Caco-2 (cell line): ENCODE measurements at regions not wholly inside any gene's neighbourhood (a gene's known extent, or its start where the extent isn't known, plus 50 kb on each side); places are given as distances from the start of the nearest gene placed in this dataset.

Experiments
- BruUV-seq: library from RNA; stranded (reverse); fragments of 400-500 nt; replicated peaks from 2 replicates; lab custom pipeline; 2021; lab: Mats Ljungman, UMichigan
- CTCF ChIA-PET: fragments of 300-600 bp; sonication (Branson Sonifier 250); formaldehyde crosslinking; loops from one replicate; lab custom pipeline; 2022; ENCODE audit warnings: antibody characterized with exemption; lab: Charles Lee
- POLR2A ChIA-PET: fragments of 300-600 bp; sonication (Branson Sonifier 250); formaldehyde crosslinking; loops from one replicate; lab custom pipeline; 2022; ENCODE audit warnings: antibody characterized with exemption; lab: Charles Lee
- DNase-seq, 2 experiments: peaks; one replicate each; pipeline versions ENCODE4 v3.0.0 to v3.0.0-alpha.2; 2020 to 2022
- H3K27me3 ChIP-seq: replicated peaks from 2 replicates; pipeline ENCODE4 v1.6.0; 2011; ENCODE audit warnings: low read length; ENCODE audit not compliant: control insufficient read depth, insufficient read depth
- H3K36me3 ChIP-seq: 2 replicates; pipeline ENCODE4 v1.5.1; 2011; ENCODE audit warnings: low read length; ENCODE audit not compliant: control insufficient read depth, insufficient read depth
- H3K4me1 ChIP-seq: fragments of 250-450 bp; sonication (Bioruptor Pico); 2 replicates; pipeline ENCODE4 v1.5.1; 2020; ENCODE audit warnings: mild to moderate bottlenecking
- H3K4me3 ChIP-seq: 2 replicates; pipeline ENCODE4 v1.5.1; 2011; ENCODE audit warnings: low read depth, mild to moderate bottlenecking, control low read depth, low read length
- H3K9me3 ChIP-seq: fragments of 250-450 bp; sonication (Bioruptor Pico); 2 replicates; pipeline ENCODE4 v1.5.1; 2020; ENCODE audit warnings: mild to moderate bottlenecking, moderate library complexity
- H3K27ac Mint-ChIP-seq: one replicate; pipeline ENCODE4 v1.8.0; 2022; ENCODE audit warnings: mixed read lengths; ENCODE audit not compliant: unreplicated experiment
- H3K27me3 Mint-ChIP-seq: one replicate; pipeline ENCODE4 v1.8.0; 2022; ENCODE audit warnings: mixed read lengths; ENCODE audit not compliant: insufficient read depth, unreplicated experiment
- H3K36me3 Mint-ChIP-seq: one replicate; pipeline ENCODE4 v1.8.0; 2022; ENCODE audit warnings: mild to moderate bottlenecking, mixed read lengths; ENCODE audit not compliant: insufficient read depth, unreplicated experiment
- H3K4me1 Mint-ChIP-seq: one replicate; pipeline ENCODE4 v1.8.0; 2022; ENCODE audit warnings: low read depth, mixed read lengths; ENCODE audit not compliant: unreplicated experiment
- H3K4me3 Mint-ChIP-seq: one replicate; pipeline ENCODE4 v1.8.0; 2022; ENCODE audit warnings: mild to moderate bottlenecking, moderate library complexity, mixed read lengths; ENCODE audit not compliant: unreplicated experiment
- H3K9me3 Mint-ChIP-seq: one replicate; pipeline ENCODE4 v1.8.0; 2022; ENCODE audit warnings: mixed read lengths; ENCODE audit not compliant: unreplicated experiment
- intact Hi-C: fragments of 100-400 bp; cut with micrococcal nuclease; formaldehyde crosslinking; loops from one replicate; pipeline ENCODE4 v1.10.0; 2022; ENCODE audit not compliant: unreplicated experiment
- TF ChIP-seq, protein P1 (sequence below), 2 experiments: fragments of 200-600 bp in 1 of 2; IDR thresholded peaks; 1 replicate in 1 of 2; 2 replicates in 1 of 2; pipeline versions ENCODE4 v1.5.1 to v1.8.0; 2011 to 2022; ENCODE audit warnings: antibody characterized with exemption in 1 of 2, control low read depth in 1 of 2, inconsistent platforms in 1 of 2, low read depth in 1 of 2, low read length in 1 of 2, mild to moderate bottlenecking in 1 of 2, moderate library complexity in 1 of 2; ENCODE audit not compliant: insufficient read depth in 1 of 2, severe bottlenecking in 1 of 2, unreplicated experiment in 1 of 2

DNA sequence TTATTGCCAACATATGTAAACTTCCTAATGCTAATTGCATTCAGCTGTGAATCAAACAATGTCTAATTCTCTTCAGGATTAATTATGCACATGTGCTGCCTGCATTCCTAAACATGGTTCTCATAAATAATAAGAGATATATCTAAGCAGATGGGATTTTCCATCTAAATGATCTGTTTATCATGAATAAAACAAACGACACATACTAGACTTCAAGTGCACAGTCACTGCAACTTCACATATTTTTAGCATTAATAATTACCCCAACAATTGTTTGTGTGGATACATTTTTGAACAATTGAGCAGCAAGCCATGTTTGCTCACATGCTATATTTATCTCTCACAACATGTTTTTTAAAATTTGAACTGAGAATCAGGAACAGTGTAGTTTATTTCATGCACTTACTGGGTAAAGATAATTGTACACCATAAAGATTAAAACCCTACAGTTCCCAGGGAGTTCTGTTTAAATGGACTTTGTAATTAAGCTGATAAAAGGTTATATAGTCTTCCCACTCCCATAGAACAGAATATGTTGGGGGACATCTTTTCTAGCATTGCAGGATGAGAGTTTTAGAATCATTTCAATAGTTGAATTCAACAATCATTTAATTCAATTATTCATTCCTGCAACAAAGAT is 378.5 kb downstream of the MDFIC start:
- ChIA-PET CTCF (no interaction called here), POLR2A (no interaction called here)
- no peak overlapping the region for H3K4me3 Mint-ChIP-seq
- TF ChIP-seq, protein P1, sequence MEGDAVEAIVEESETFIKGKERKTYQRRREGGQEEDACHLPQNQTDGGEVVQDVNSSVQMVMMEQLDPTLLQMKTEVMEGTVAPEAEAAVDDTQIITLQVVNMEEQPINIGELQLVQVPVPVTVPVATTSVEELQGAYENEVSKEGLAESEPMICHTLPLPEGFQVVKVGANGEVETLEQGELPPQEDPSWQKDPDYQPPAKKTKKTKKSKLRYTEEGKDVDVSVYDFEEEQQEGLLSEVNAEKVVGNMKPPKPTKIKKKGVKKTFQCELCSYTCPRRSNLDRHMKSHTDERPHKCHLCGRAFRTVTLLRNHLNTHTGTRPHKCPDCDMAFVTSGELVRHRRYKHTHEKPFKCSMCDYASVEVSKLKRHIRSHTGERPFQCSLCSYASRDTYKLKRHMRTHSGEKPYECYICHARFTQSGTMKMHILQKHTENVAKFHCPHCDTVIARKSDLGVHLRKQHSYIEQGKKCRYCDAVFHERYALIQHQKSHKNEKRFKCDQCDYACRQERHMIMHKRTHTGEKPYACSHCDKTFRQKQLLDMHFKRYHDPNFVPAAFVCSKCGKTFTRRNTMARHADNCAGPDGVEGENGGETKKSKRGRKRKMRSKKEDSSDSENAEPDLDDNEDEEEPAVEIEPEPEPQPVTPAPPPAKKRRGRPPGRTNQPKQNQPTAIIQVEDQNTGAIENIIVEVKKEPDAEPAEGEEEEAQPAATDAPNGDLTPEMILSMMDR (IDR thresholded peaks at IDR 0.05; ENCODE audit: insufficient read depth in 1 of 2, low read depth in 1 of 2, low read length in 1 of 2, severe bottlenecking in 1 of 2, unreplicated experiment in 1 of 2), result no peak
- Histone ChIP-seq H3K9me3 (no peaks in the 10 kb centered on the region), H3K27me3 (no peaks in the 10 kb centered on the region), H3K4me1 (no peaks in the 10 kb centered on the region), H3K4me3 (no peak overlapping the region), H3K36me3 (no peaks in the 10 kb centered on the region)
- no peaks in the 10 kb centered on the region for H3K4me1 Mint-ChIP-seq
- no peaks in the 10 kb centered on the region for H3K36me3 Mint-ChIP-seq
- no peak for DNase-seq
- intact Hi-C loops, result no loop called here
- H3K27ac Mint-ChIP-seq, result no peak overlapping the region
- no TSS peak for BruUV-seq
- peaks cover 3% of the 10 kb centered on the region for H3K27me3 Mint-ChIP-seq
- H3K9me3 Mint-ChIP-seq, result no peaks in the 10 kb centered on the region

DNA sequence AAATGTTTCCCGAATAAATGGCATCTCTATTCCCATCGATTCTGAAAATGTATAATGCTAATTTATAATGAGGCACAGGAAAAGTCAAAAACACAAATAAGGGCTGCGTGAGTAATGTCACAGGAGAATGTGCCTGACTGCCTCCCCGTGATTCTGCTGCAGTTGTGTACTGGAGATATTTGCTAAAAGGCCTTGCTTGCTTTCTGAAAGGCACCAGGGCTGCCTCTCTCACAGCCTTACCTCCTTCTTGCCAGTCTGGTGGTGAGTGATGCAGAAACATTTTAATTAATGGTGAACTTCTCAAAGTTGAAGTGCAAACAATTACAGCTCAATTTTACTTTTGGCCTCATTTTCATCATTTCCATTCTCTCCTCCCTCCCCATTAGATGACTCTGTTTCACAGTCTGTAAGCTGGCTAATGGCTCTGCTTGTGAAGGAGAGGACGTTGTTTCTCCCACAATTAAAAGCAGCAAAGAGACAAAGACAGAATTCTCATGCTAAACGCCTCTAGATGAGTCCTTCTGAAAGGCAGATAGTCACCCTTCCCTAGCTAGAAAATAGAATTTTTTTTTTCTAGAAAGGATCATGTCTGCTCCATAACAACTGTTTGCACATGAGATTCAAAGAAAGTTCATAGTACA is 377.6 kb downstream of the MDFIC start:
- H3K4me3 Mint-ChIP-seq, result no peak overlapping the region
- H3K27me3 Mint-ChIP-seq, result peaks cover 3% of the 10 kb centered on the region
- Histone ChIP-seq H3K9me3 (no peaks in the 10 kb centered on the region), H3K4me3 (no peak overlapping the region), H3K36me3 (no peaks in the 10 kb centered on the region), H3K4me1 (no peaks in the 10 kb centered on the region), H3K27me3 (no peaks in the 10 kb centered on the region)
- CTCF ChIA-PET, result no interaction called here
- no TSS peak for BruUV-seq
- no peaks in the 10 kb centered on the region for H3K4me1 Mint-ChIP-seq
- POLR2A ChIA-PET, result no interaction called here
- no peaks in the 10 kb centered on the region for H3K36me3 Mint-ChIP-seq
- TF ChIP-seq, protein P1 (IDR thresholded peaks at IDR 0.05; ENCODE audit: insufficient read depth in 1 of 2, low read depth in 1 of 2, low read length in 1 of 2, severe bottlenecking in 1 of 2, unreplicated experiment in 1 of 2), result no peak
- no peak for DNase-seq
- no peak overlapping the region for H3K27ac Mint-ChIP-seq
- intact Hi-C loops, result no loop called here
- no peaks in the 10 kb centered on the region for H3K9me3 Mint-ChIP-seq

DNA sequence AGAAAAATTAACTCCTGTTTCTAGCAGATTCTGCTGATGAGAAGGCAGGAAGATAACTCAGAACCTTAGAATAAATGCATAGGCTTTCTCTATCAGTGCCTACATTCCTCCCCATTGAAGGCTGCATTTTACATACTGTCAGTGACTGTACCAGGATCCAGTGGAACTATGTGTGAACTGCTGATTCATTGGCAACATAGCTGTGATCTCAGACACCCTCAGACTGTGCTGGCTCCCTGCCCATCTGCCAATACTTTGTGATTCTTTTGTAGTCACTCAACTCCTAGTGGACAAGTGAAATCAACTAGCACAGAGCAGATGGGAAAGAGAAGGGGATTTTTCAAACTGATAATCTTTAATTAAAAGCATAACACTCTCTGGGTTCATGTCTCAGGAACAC is 375.8 kb downstream of the MDFIC start:
- H3K9me3 Mint-ChIP-seq, result no peaks in the 10 kb centered on the region
- DNase-seq, result no peak
- H3K36me3 ChIP-seq, result no peaks in the 10 kb centered on the region
- peaks cover 3% of the 10 kb centered on the region for H3K27me3 Mint-ChIP-seq
- CTCF ChIA-PET, result no interaction called here
- no peaks in the 10 kb centered on the region for H3K4me1 ChIP-seq
- no peak overlapping the region for H3K27ac Mint-ChIP-seq
- intact Hi-C loops, result no loop called here
- TF ChIP-seq, protein P1 (IDR thresholded peaks at IDR 0.05; ENCODE audit: insufficient read depth in 1 of 2, low read depth in 1 of 2, low read length in 1 of 2, severe bottlenecking in 1 of 2, unreplicated experiment in 1 of 2), result no peak
- no peak overlapping the region for H3K4me3 ChIP-seq
- H3K36me3 Mint-ChIP-seq, result no peaks in the 10 kb centered on the region
- no peak overlapping the region for H3K4me3 Mint-ChIP-seq
- H3K27me3 ChIP-seq, result no peaks in the 10 kb centered on the region
- H3K9me3 ChIP-seq, result no peaks in the 10 kb centered on the region
- no TSS peak for BruUV-seq
- no peaks in the 10 kb centered on the region for H3K4me1 Mint-ChIP-seq
- POLR2A ChIA-PET, result no interaction called here
